ENCODE measurements at regions not wholly inside any gene's neighbourhood (a gene's known extent, or its start where the extent isn't known, plus 50 kb on each side); places are given as distances from the start of the nearest gene placed in this dataset.

GRCh38 chr5:73266925-73267765, 94.2 kb downstream of the TMEM174 start:
- TF ChIP-seq CTCF (conservative IDR thresholded peaks at IDR 0.05; ENCODE audit: low read depth, low read length) (no peak), EZH2 (IDR thresholded peaks at IDR 0.05; ENCODE audit: borderline replicate concordance, low read depth, low read length, poor library complexity, severe bottlenecking) (no peak)

Measured in A673 (cell line).